AML-193 (cell line): ENCODE measurements at regions not wholly inside any gene's neighbourhood (a gene's known extent, or its start where the extent isn't known, plus 50 kb on each side); places are given as distances from the start of the nearest gene placed in this dataset.
"Not testable (repeated sequence)": the region's sequence is repeated elsewhere in the genome, so short reads cannot be mapped to it uniquely, and the experiment has no call there.

Experiments
- DNase-seq, 2 experiments: peaks; one replicate each; lab custom pipeline; 2025; lab: John Stamatoyannopoulos, UW

- DNase-seq, result no peak
These were observed 56.2 kb upstream of the TNPO1 start for GRCh38 chr5:72760259-72760658.

- no peak for DNase-seq
These were observed 63.6 kb upstream of the TNPO1 start for GRCh38 chr5:72752909-72753308.

- no peak for DNase-seq
These were observed 67.0 kb upstream of the TNPO1 start for GRCh38 chr5:72749362-72749997.

GRCh38 chr5:72747826-72748225, 68.6 kb upstream of the TNPO1 start:
- DNase-seq, result no peak

- DNase-seq, result no peak
These were observed 69.7 kb upstream of the TNPO1 start for GRCh38 chr5:72746736-72747135.

GRCh38 chr5:72744136-72744535, 72.3 kb upstream of the TNPO1 start:
- no peak for DNase-seq

- no peak for DNase-seq
These were observed 74.7 kb upstream of the TNPO1 start for GRCh38 chr5:72741805-72742204.

- DNase-seq, result no peak
These were observed 82.7 kb upstream of the TNPO1 start for GRCh38 chr5:72733810-72734209.

- DNase-seq, result no peak
These were observed 92.9 kb upstream of the TNPO1 start for GRCh38 chr5:72723581-72723980.

- no peak for DNase-seq
These were observed 93.5 kb upstream of the TNPO1 start for GRCh38 chr5:72722792-72723452.

- DNase-seq, result no peak
These were observed 94.6 kb upstream of the TNPO1 start for GRCh38 chr5:72721844-72722243.

- no peak for DNase-seq
These were observed 96.3 kb upstream of the TNPO1 start for GRCh38 chr5:72720205-72720604.

- no peak for DNase-seq
These were observed 105.1 kb upstream of the TNPO1 start for GRCh38 chr5:72711351-72711750.

- no peak for DNase-seq
These were observed 107.1 kb upstream of the TNPO1 start for GRCh38 chr5:72709341-72709740.

- DNase-seq, result no peak
These were observed 111.3 kb upstream of the TNPO1 start for GRCh38 chr5:72705178-72705577.

GRCh38 chr5:72703876-72704275, 112.6 kb upstream of the TNPO1 start:
- DNase-seq, result no peak

GRCh38 chr5:72702881-72703434, 113.5 kb upstream of the TNPO1 start:
- DNase-seq, result no peak

GRCh38 chr5:72702105-72702504, 114.4 kb upstream of the TNPO1 start:
- DNase-seq, result not testable (repeated sequence)

- no peak for DNase-seq
These were observed 118.0 kb upstream of the TNPO1 start for GRCh38 chr5:72698481-72698880.

- no peak for DNase-seq
These were observed 118.8 kb upstream of the TNPO1 start for GRCh38 chr5:72697622-72698021.

GRCh38 chr5:72695659-72696058, 120.8 kb upstream of the TNPO1 start:
- no peak for DNase-seq

GRCh38 chr5:72694856-72695255, 121.6 kb upstream of the TNPO1 start:
- no peak for DNase-seq

- DNase-seq, result no peak
These were observed 122.8 kb upstream of the TNPO1 start for GRCh38 chr5:72693546-72694205.
